Spleen (tissue), 11 donors: ENCODE measurements at regions not wholly inside any gene's neighbourhood (a gene's known extent, or its start where the extent isn't known, plus 50 kb on each side); places are given as distances from the start of the nearest gene placed in this dataset.

Source experiments
- DNase-seq: peaks from one replicate; pipeline ENCODE4 v3.0.0-alpha.2; 2020
- H3K27ac ChIP-seq, 8 donors: fragments of 200-600 bp; sonication (generic) in 7 of 8; 1 replicate in 4 of 8; 2 replicates in 4 of 8; pipeline versions ENCODE4 v1.5.0 to v1.8.0; 2016 to 2021; ENCODE audit warnings: inconsistent platforms in 4 of 8, mild to moderate bottlenecking in 4 of 8, moderate library complexity in 1 of 8
- H3K27me3 ChIP-seq, 7 donors: fragments of 200-600 bp; sonication (generic) in 6 of 7; replicated peaks in 1 of 7; 1 replicate in 4 of 7; 2 replicates in 3 of 7; pipeline versions ENCODE4 v1.5.0 to v1.8.0; 2016 to 2021; ENCODE audit warnings: inconsistent platforms in 3 of 7, mild to moderate bottlenecking in 1 of 7
- H3K36me3 ChIP-seq, 6 donors: fragments of 200-600 bp; sonication (generic) in 5 of 6; 1 replicate in 4 of 6; 2 replicates in 2 of 6; pipeline versions ENCODE4 v1.5.0 to v1.8.0; 2016 to 2021; ENCODE audit warnings: inconsistent platforms in 2 of 6
- H3K4me1 ChIP-seq, 6 donors: fragments of 200-600 bp; sonication (generic) in 5 of 6; 1 replicate in 3 of 6; 2 replicates in 3 of 6; pipeline versions ENCODE4 v1.5.0 to v1.8.0; 2016 to 2021; ENCODE audit warnings: inconsistent platforms in 3 of 6
- H3K4me3 ChIP-seq, 8 donors: fragments of 200-600 bp; sonication (generic) in 7 of 8; 1 replicate in 4 of 8; 2 replicates in 4 of 8; pipeline versions ENCODE4 v1.5.0 to v1.8.0; 2016 to 2021; ENCODE audit warnings: inconsistent platforms in 4 of 8, mild to moderate bottlenecking in 4 of 8, moderate library complexity in 2 of 8
- H3K9me3 ChIP-seq, 8 donors: fragments of 200-600 bp; sonication (generic) in 7 of 8; 1 replicate in 4 of 8; 2 replicates in 4 of 8; pipeline versions ENCODE4 v1.5.0 to v1.8.0; 2016 to 2021; ENCODE audit warnings: inconsistent platforms in 4 of 8
- CTCF ChIP-seq, 11 experiments: fragments of 200-600 bp in 7 of 11; fragments of 450-650 bp in 4 of 11; sonication (generic) in 4 of 11; IDR thresholded peaks in 8 of 11; conservative IDR thresholded peaks in 3 of 11; 1 replicate in 7 of 11; 2 replicates in 4 of 11; pipeline versions ENCODE4 v1.4.0 to v1.8.0; 2016 to 2021; ENCODE audit warnings: antibody characterized with exemption in 11 of 11, inconsistent platforms in 4 of 11, mild to moderate bottlenecking in 1 of 11
- POLR2A ChIP-seq, 3 donors: fragments of 450-650 bp; IDR thresholded peaks; one replicate each; pipeline ENCODE4 v1.5.1; 2017; ENCODE audit warnings: antibody characterized with exemption in 3 of 3, mild to moderate bottlenecking in 1 of 3
- POLR2AphosphoS5 ChIP-seq, 3 donors: sonication (generic); formaldehyde crosslinking; IDR thresholded peaks; one replicate each; pipeline ENCODE4 v1.5.1; 2017; ENCODE audit warnings: antibody characterized with exemption in 3 of 3
- WGBS, 5 donors: extraction: QIAGEN DNeasy Blood & Tissue Kit in 3 of 5; methylation state at CpG; one replicate each; pipeline versions ENCODE4 v1.1.5 to v1.1.7; 2013 to 2018; 5-methylcytosine and 5-hydroxymethylcytosine counted together
- intact Hi-C: fragments of 100-400 bp; cut with DNase I; formaldehyde crosslinking; loops from one replicate; pipeline ENCODE4 v1.15.0; 2023; ENCODE audit warnings: low total_unique reads
- donor health status: healthy with polysubstance abuse.
- donor health status: DM: no; HTN: no; CAD: no; lungs with moderate emphysema.
- donor health status: DM: no; HTN: no; CAD: no.
- donor health status: Bipolar disorder and iron deficiency.
- donor health status: healthy.
- donor health status: DM: no; HTN: no; CAD: no.
- donor health status: DM: yes; HTN: yes; CAD: no.

- Histone ChIP-seq H3K36me3 (no peaks in the 10 kb centered on the region), H3K4me3 (no peak overlapping the region), H3K27ac (no peak overlapping the region), H3K27me3 (no peaks in the 10 kb centered on the region), H3K4me1 (no peaks in the 10 kb centered on the region), H3K9me3 (peaks cover 0 to 30% (median 23%) of the 10 kb centered on the region in 8 donors)
- TF ChIP-seq CTCF (IDR thresholded peaks at IDR 0.05 in 8 of 11, conservative IDR thresholded peaks at IDR 0.05 in 3 of 11) (no peak), POLR2A (IDR thresholded peaks at IDR 0.05) (no peak), POLR2AphosphoS5 (IDR thresholded peaks at IDR 0.05) (no peak)
- intact Hi-C loops: no loop called here
- no peak for DNase-seq
Measured at GRCh38 chr14:27148143-27148542, 550.3 kb upstream of the NOVA1 start.

DNA sequence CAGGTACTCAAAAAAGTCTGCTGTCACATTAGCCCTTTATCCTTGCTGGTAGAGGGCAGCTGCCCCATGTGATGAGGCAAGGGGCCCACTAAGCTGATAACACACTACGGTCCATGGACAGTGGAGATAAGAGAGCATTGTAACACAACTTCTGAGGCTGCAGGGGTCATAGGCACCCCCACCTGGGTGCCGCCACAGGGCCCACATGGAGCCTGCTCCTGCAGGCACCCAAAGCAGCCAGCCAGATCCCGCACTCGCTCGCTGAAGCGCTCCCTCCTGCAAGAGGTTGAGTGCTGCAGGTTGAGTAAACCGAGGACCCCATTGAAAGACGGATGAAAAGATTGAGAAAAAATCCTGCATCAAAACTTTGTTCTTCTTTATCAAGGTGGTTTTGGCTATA is 566.3 kb upstream of the NOVA1 start:
- no peak overlapping the region for H3K27ac ChIP-seq
- no peaks in the 10 kb centered on the region for H3K36me3 ChIP-seq
- WGBS, 5 donors: 85 to 94% (median 93%) methylated on average over 8 of the region's 8 CpGs
- H3K27me3 ChIP-seq: no peaks in the 10 kb centered on the region
- intact Hi-C loops: no loop called here
- DNase-seq: no peak
- no peaks in the 10 kb centered on the region for H3K4me1 ChIP-seq
- peaks cover 0 to 20% (median 6%) of the 10 kb centered on the region in 8 donors for H3K9me3 ChIP-seq
- no peak overlapping the region for H3K4me3 ChIP-seq
- TF ChIP-seq POLR2A (IDR thresholded peaks at IDR 0.05) (no peak), POLR2AphosphoS5 (IDR thresholded peaks at IDR 0.05) (no peak), CTCF (IDR thresholded peaks at IDR 0.05 in 8 of 11, conservative IDR thresholded peaks at IDR 0.05 in 3 of 11) (no peak)

GRCh38 chr14:27175489-27175888 is 577.7 kb upstream of the NOVA1 start:
- no peaks in the 10 kb centered on the region for H3K4me1 ChIP-seq
- no peaks in the 10 kb centered on the region for H3K36me3 ChIP-seq
- H3K9me3 ChIP-seq: peaks cover 0 to 26% (median 15%) of the 10 kb centered on the region in 8 donors
- 71 to 87% (median 81%) methylated on average over 6 of the region's 6 CpGs for WGBS, 5 donors
- no peak overlapping the region for H3K4me3 ChIP-seq
- no peak for DNase-seq
- intact Hi-C loops: no loop called here
- TF ChIP-seq CTCF (IDR thresholded peaks at IDR 0.05 in 8 of 11, conservative IDR thresholded peaks at IDR 0.05 in 3 of 11) (no peak), POLR2AphosphoS5 (IDR thresholded peaks at IDR 0.05) (no peak), POLR2A (IDR thresholded peaks at IDR 0.05) (no peak)
- no peaks in the 10 kb centered on the region for H3K27me3 ChIP-seq
- H3K27ac ChIP-seq: no peak overlapping the region

GRCh38 chr14:27181333-27181732 is 583.5 kb upstream of the NOVA1 start:
- 84 to 93% (median 85%) methylated on average over 5 of the region's 5 CpGs for WGBS, 5 donors
- DNase-seq: no peak
- intact Hi-C loops: no loop called here

More at GRCh38 chr14:27181333-27181732, 583.5 kb upstream of the NOVA1 start:
- H3K4me1 ChIP-seq: no peaks in the 10 kb centered on the region
- H3K27ac ChIP-seq: no peak overlapping the region
- TF ChIP-seq CTCF (IDR thresholded peaks at IDR 0.05 in 8 of 11, conservative IDR thresholded peaks at IDR 0.05 in 3 of 11) (no peak), POLR2A (IDR thresholded peaks at IDR 0.05) (no peak), POLR2AphosphoS5 (IDR thresholded peaks at IDR 0.05) (no peak)
- no peak overlapping the region for H3K4me3 ChIP-seq
- H3K36me3 ChIP-seq: no peaks in the 10 kb centered on the region
- H3K27me3 ChIP-seq: no peaks in the 10 kb centered on the region
- no peaks in the 10 kb centered on the region for H3K9me3 ChIP-seq
